Endodermal cell (in vitro differentiated cells): ENCODE measurements at regions not wholly inside any gene's neighbourhood (a gene's known extent, or its start where the extent isn't known, plus 50 kb on each side); places are given as distances from the start of the nearest gene placed in this dataset.
"Not testable (repeated sequence)": the region's sequence is repeated elsewhere in the genome, so short reads cannot be mapped to it uniquely, and the experiment has no call there.

Source experiments
- DNase-seq: peaks from one replicate; pipeline ENCODE4 v3.0.0-alpha.2; 2017
- H3K27ac ChIP-seq: 2 replicates; pipeline ENCODE4 v1.5.1; 2013; ENCODE audit warnings: mild to moderate bottlenecking, low read depth, low read length, moderate library complexity
- H3K27me3 ChIP-seq: 2 replicates; pipeline ENCODE4 v1.6.1; 2013; ENCODE audit warnings: mild to moderate bottlenecking, low read length, moderate library complexity; ENCODE audit not compliant: insufficient read depth, control insufficient read depth, poor library complexity, severe bottlenecking
- H3K36me3 ChIP-seq: 2 replicates; pipeline ENCODE4 v1.7.0; 2013; ENCODE audit warnings: mild to moderate bottlenecking, low read length, moderate library complexity; ENCODE audit not compliant: control insufficient read depth, insufficient read depth
- H3K4me1 ChIP-seq: one replicate; pipeline ENCODE4 v1.7.0; 2013; ENCODE audit warnings: low read length; ENCODE audit not compliant: control insufficient read depth, insufficient read depth
- H3K4me3 ChIP-seq: 2 replicates; pipeline ENCODE4 v1.5.1; 2013; ENCODE audit warnings: mild to moderate bottlenecking, low read length, moderate library complexity
- H3K9ac ChIP-seq: 2 replicates; pipeline ENCODE4 v1.6.1; 2013; ENCODE audit warnings: mild to moderate bottlenecking, low read length, moderate library complexity; ENCODE audit not compliant: poor library complexity, severe bottlenecking; ENCODE audit errors: extremely low read depth
- H3K9me3 ChIP-seq: 2 replicates; pipeline ENCODE4 v1.6.1; 2013; ENCODE audit warnings: mild to moderate bottlenecking, low read length, moderate library complexity; ENCODE audit not compliant: control insufficient read depth
- H3K27ac Mint-ChIP-seq: 2 replicates; pipeline ENCODE4 v1.8.0; 2020; ENCODE audit warnings: mixed read lengths
- H3K27me3 Mint-ChIP-seq: 2 replicates; pipeline ENCODE4 v1.8.0; 2021; ENCODE audit warnings: mild to moderate bottlenecking, mixed read lengths; ENCODE audit not compliant: insufficient read depth
- H3K36me3 Mint-ChIP-seq: 2 replicates; pipeline ENCODE4 v1.8.0; 2020; ENCODE audit warnings: low read depth, mixed read lengths
- H3K4me1 Mint-ChIP-seq: 2 replicates; pipeline ENCODE4 v1.8.0; 2020; ENCODE audit warnings: mixed read lengths
- H3K4me3 Mint-ChIP-seq: 2 replicates; pipeline ENCODE4 v1.8.0; 2020; ENCODE audit warnings: mild to moderate bottlenecking, moderate library complexity, mixed read lengths
- H3K9me3 Mint-ChIP-seq: 2 replicates; pipeline ENCODE4 v1.8.0; 2020; ENCODE audit warnings: mild to moderate bottlenecking, mixed read lengths
- WGBS, 2 experiments: methylation state at CpG; one replicate each; pipeline versions ENCODE4 v1.1.5 to v1.1.7; 2013; ENCODE audit warnings: missing lambda C conversion rate in 2 of 2, mixed read lengths in 1 of 2; ENCODE audit not compliant: insufficient coverage in 1 of 2, insufficient read length in 1 of 2; 5-methylcytosine and 5-hydroxymethylcytosine counted together

DNA sequence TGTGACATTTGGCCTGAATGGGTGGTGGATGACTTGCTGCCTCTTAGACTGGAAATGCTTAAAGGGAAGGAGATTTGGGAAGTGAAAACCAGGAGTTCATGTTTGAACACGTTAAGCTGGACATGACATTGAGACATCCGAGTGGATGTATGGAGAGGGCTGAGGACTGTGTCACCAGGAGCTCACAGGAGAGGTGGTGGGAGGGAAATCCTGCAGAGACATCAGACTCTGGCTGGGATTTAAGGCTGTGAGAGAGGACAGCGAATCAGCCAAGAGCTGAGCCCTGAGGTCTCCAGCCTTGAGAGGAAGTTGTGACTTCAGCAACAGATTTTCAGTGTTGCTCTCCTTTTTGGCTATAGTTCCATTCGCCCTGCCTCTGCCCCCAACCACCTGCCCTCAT is 432.5 kb upstream of the SPATA31A3 start:
- not testable (repeated sequence) for H3K36me3 ChIP-seq, H3K4me3 Mint-ChIP-seq, H3K27me3 ChIP-seq, H3K9me3 Mint-ChIP-seq, H3K4me3 ChIP-seq, H3K4me1 Mint-ChIP-seq, H3K27ac ChIP-seq, DNase-seq, H3K9me3 ChIP-seq, H3K9ac ChIP-seq, H3K4me1 ChIP-seq, H3K27me3 Mint-ChIP-seq, H3K27ac Mint-ChIP-seq, H3K36me3 Mint-ChIP-seq
- no CpG with 5 or more reads among the region's 4 CpGs for WGBS, 2 experiments

DNA sequence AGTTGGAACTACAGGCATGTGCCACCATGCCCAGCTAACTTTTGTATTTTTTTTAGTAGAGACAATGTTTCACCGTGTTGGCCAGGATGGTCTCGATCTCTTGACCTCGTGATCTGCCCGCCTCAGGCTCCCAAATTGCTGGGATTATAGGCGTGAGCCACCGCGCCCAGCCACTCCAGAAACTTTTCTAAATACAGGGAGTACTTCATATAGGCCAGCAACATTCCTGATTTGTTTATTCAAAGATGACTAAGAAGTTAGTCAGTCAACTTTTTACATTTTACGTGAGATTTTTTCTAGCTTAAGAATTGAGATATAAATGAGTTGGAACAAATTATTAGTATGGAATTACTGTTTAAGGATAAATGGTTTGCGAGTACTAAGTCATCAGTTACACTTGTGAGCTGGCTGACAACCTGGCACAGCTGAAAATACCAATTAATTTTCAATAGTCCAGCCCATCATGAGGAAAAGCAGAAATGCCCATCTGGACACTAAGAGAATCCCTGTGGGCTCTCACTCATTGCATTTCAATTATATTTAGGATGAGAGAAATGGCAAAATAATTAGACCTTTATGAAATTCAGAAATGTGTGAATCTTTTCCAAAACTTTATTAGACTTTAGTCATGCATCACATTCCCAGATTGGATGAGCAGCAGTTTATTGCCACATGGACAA is 430.8 kb upstream of the SPATA31A3 start:
- not testable (repeated sequence) for H3K27me3 Mint-ChIP-seq, H3K9ac ChIP-seq, H3K9me3 ChIP-seq, H3K4me1 Mint-ChIP-seq, DNase-seq, H3K4me3 ChIP-seq, H3K27ac Mint-ChIP-seq, H3K27ac ChIP-seq, H3K27me3 ChIP-seq, H3K4me1 ChIP-seq, H3K36me3 ChIP-seq, H3K36me3 Mint-ChIP-seq, H3K9me3 Mint-ChIP-seq, H3K4me3 Mint-ChIP-seq
- WGBS, 2 experiments, result 100% methylated on average over 1 of the region's 9 CpGs

DNA sequence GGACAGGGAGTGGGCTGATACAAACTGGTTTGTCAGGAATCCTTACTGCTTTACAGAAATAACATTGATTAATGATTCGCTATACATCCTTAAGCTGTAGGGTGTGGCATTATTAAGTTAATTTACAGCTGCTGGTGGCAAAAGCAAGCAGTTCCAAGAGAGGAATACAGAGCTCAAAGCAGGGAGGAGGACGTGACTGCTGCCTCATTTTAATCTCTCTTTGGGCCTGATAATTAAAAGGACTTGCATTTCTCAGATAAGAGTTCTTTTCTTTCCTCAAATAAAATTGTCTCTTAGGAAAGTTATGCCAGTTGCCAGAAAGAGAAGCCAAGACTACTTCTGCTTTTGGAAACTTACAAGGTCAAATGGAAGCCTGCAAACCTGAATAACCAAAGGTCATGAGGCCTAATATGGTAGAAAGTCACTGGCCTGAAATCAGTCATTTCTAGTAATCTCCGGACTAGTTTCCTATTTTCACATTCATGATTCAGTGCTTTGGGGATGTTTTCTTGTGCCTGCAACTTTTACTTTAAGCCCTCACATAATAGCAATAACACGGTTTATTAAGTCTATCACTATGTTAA is 426.2 kb upstream of the SPATA31A3 start:
- not testable (repeated sequence) for H3K27ac Mint-ChIP-seq, H3K4me3 Mint-ChIP-seq, H3K36me3 Mint-ChIP-seq, H3K9me3 ChIP-seq, H3K9me3 Mint-ChIP-seq, H3K4me1 Mint-ChIP-seq, H3K27ac ChIP-seq, DNase-seq, H3K27me3 ChIP-seq, H3K9ac ChIP-seq, H3K4me1 ChIP-seq, H3K4me3 ChIP-seq, H3K36me3 ChIP-seq, H3K27me3 Mint-ChIP-seq
- no CpG with 5 or more reads among the region's 4 CpGs for WGBS, 2 experiments

GRCh38 chr9:67417341-67417983 is 425.1 kb upstream of the SPATA31A3 start:
- not testable (repeated sequence) for H3K4me3 ChIP-seq, DNase-seq, H3K4me1 ChIP-seq, H3K36me3 ChIP-seq, H3K9ac ChIP-seq, H3K27ac Mint-ChIP-seq, H3K4me3 Mint-ChIP-seq, H3K27me3 Mint-ChIP-seq, H3K9me3 Mint-ChIP-seq, H3K27me3 ChIP-seq, H3K36me3 Mint-ChIP-seq, H3K9me3 ChIP-seq, H3K27ac ChIP-seq, H3K4me1 Mint-ChIP-seq
- no CpG with 5 or more reads among the region's 7 CpGs for WGBS, 2 experiments

GRCh38 chr9:67416639-67417038 is 424.3 kb upstream of the SPATA31A3 start:
- WGBS, 2 experiments, result 100% methylated on average over 1 of the region's 6 CpGs; no CpG with 5 or more reads in 1 of the 2 experiments
- H3K27ac Mint-ChIP-seq, H3K4me1 Mint-ChIP-seq, H3K9me3 Mint-ChIP-seq, H3K9me3 ChIP-seq, H3K4me3 ChIP-seq, H3K27me3 ChIP-seq, H3K9ac ChIP-seq, H3K27me3 Mint-ChIP-seq, H3K4me1 ChIP-seq, H3K36me3 Mint-ChIP-seq, H3K36me3 ChIP-seq, H3K27ac ChIP-seq, H3K4me3 Mint-ChIP-seq: not testable (repeated sequence)
- DNase-seq, result peak; percentile 24

- 42% methylated on average over 1 of the region's 7 CpGs; no CpG with 5 or more reads in 1 of the 2 experiments for WGBS, 2 experiments
Measured at GRCh38 chr9:67410606-67411220, 418.4 kb upstream of the SPATA31A3 start.

More at GRCh38 chr9:67410606-67411220, 418.4 kb upstream of the SPATA31A3 start:
- not testable (repeated sequence) for DNase-seq, H3K27ac Mint-ChIP-seq, H3K27me3 Mint-ChIP-seq, H3K4me1 ChIP-seq, H3K4me1 Mint-ChIP-seq, H3K9me3 ChIP-seq, H3K36me3 ChIP-seq, H3K27me3 ChIP-seq, H3K4me3 Mint-ChIP-seq, H3K4me3 ChIP-seq, H3K36me3 Mint-ChIP-seq, H3K9ac ChIP-seq, H3K27ac ChIP-seq, H3K9me3 Mint-ChIP-seq
